CD14-positive monocyte (primary cell): ENCODE measurements at regions not wholly inside any gene's neighbourhood (a gene's known extent, or its start where the extent isn't known, plus 50 kb on each side); places are given as distances from the start of the nearest gene placed in this dataset.

ENCODE experiments used
- DNase-seq, 3 donors: peaks; one replicate each; pipeline ENCODE4 v3.0.0-alpha.2; 2011 to 2022
- H2AFZ ChIP-seq: 2 replicates; pipeline ENCODE4 v1.6.0; 2012; ENCODE audit warnings: mild to moderate bottlenecking, low read depth, low read length, inconsistent platforms; ENCODE audit not compliant: insufficient read depth, poor library complexity, severe bottlenecking
- H3K27ac ChIP-seq, 2 donors: 1 replicate in 1 of 2; 2 replicates in 1 of 2; pipeline ENCODE4 v1.5.1; 2012 to 2013; ENCODE audit warnings: low read length in 2 of 2, control low read depth in 1 of 2, inconsistent platforms in 1 of 2, low read depth in 1 of 2, mild to moderate bottlenecking in 1 of 2
- H3K27me3 ChIP-seq, 2 donors: one replicate each; pipeline versions ENCODE4 v1.6.0 to v1.6.1; 2011 to 2013; ENCODE audit warnings: low read length in 2 of 2; ENCODE audit not compliant: control insufficient read depth in 2 of 2, insufficient read depth in 2 of 2
- H3K36me3 ChIP-seq, 2 donors: replicated peaks in 1 of 2; 1 replicate in 1 of 2; 2 replicates in 1 of 2; pipeline versions ENCODE4 v1.5.1 to v1.6.1; 2012 to 2013; ENCODE audit warnings: low read length in 2 of 2, control low read depth in 1 of 2, inconsistent platforms in 1 of 2, mild to moderate bottlenecking in 1 of 2; ENCODE audit not compliant: insufficient read depth in 2 of 2, control insufficient read depth in 1 of 2
- H3K4me1 ChIP-seq, 2 donors: 1 replicate in 1 of 2; 2 replicates in 1 of 2; pipeline versions ENCODE4 v1.5.1 to v1.6.1; 2012 to 2013; ENCODE audit warnings: low read length in 2 of 2, control low read depth in 1 of 2, inconsistent platforms in 1 of 2, mild to moderate bottlenecking in 1 of 2, moderate library complexity in 1 of 2; ENCODE audit not compliant: insufficient read depth in 2 of 2, control insufficient read depth in 1 of 2
- H3K4me2 ChIP-seq: replicated peaks from 2 replicates; pipeline ENCODE3; 2012; ENCODE audit warnings: low read length, moderate library complexity, mild to moderate bottlenecking; ENCODE audit not compliant: poor library complexity, severe bottlenecking; ENCODE audit errors: extremely low read depth
- H3K4me3 ChIP-seq, 3 experiments: fragments of 200-600 bp in 1 of 3; sonication (generic) in 1 of 3; replicated peaks in 1 of 3; 1 replicate in 2 of 3; 2 replicates in 1 of 3; pipeline ENCODE4 v1.5.1; 2011 to 2013; ENCODE audit warnings: low read length in 3 of 3, mild to moderate bottlenecking in 3 of 3, control low read depth in 2 of 3, low read depth in 2 of 3, inconsistent platforms in 1 of 3, moderate library complexity in 1 of 3
- H3K79me2 ChIP-seq: 2 replicates; pipeline ENCODE4 v1.6.0; 2012; ENCODE audit warnings: mild to moderate bottlenecking, control low read depth, inconsistent platforms, low read length, moderate library complexity; ENCODE audit not compliant: insufficient read depth
- H3K9ac ChIP-seq: 2 replicates; pipeline ENCODE4 v1.6.0; 2017; ENCODE audit warnings: low read length, mild to moderate bottlenecking; ENCODE audit not compliant: insufficient read depth, poor library complexity, severe bottlenecking
- H3K9me3 ChIP-seq, 2 donors: replicated peaks in 1 of 2; 1 replicate in 1 of 2; 2 replicates in 1 of 2; pipeline versions ENCODE4 v1.5.1 to v1.6.1; 2012 to 2013; ENCODE audit warnings: low read length in 2 of 2, control low read depth in 1 of 2; ENCODE audit not compliant: control insufficient read depth in 1 of 2, insufficient read depth in 1 of 2
- H4K20me1 ChIP-seq: 2 replicates; pipeline ENCODE4 v1.6.0; 2012; ENCODE audit warnings: mild to moderate bottlenecking, low read length, control low read depth, moderate library complexity; ENCODE audit not compliant: insufficient read depth
- H3K27ac Mint-ChIP-seq, 7 donors: one replicate each; pipeline ENCODE4 v1.8.0; 2020; ENCODE audit warnings: mild to moderate bottlenecking in 7 of 7, mixed read lengths in 7 of 7, moderate library complexity in 6 of 7, inconsistent platforms in 2 of 7
- H3K27me3 Mint-ChIP-seq, 3 donors: one replicate each; pipeline ENCODE4 v1.8.0; 2021 to 2022; ENCODE audit warnings: low read depth in 3 of 3, mild to moderate bottlenecking in 3 of 3, mixed read lengths in 3 of 3, moderate library complexity in 3 of 3, inconsistent platforms in 1 of 3
- H3K36me3 Mint-ChIP-seq, 2 donors: one replicate each; pipeline ENCODE4 v1.8.0; 2020; ENCODE audit warnings: mixed read lengths in 2 of 2, inconsistent platforms in 1 of 2, mild to moderate bottlenecking in 1 of 2
- H3K4me1 Mint-ChIP-seq: one replicate; pipeline ENCODE4 v1.8.0; 2020; ENCODE audit warnings: mild to moderate bottlenecking, mixed read lengths
- H3K4me3 Mint-ChIP-seq, 2 donors: one replicate each; pipeline ENCODE4 v1.8.0; 2020; ENCODE audit warnings: mild to moderate bottlenecking in 2 of 2, mixed read lengths in 2 of 2, moderate library complexity in 1 of 2
- H3K9me3 Mint-ChIP-seq, 7 donors: one replicate each; pipeline ENCODE4 v1.8.0; 2020 to 2022; ENCODE audit warnings: mixed read lengths in 7 of 7, mild to moderate bottlenecking in 6 of 7, moderate library complexity in 6 of 7, inconsistent platforms in 2 of 7
- CTCF ChIP-seq: fragments of 200-600 bp; IDR thresholded peaks from one replicate; pipeline ENCODE4 v1.8.0; 2022; ENCODE audit warnings: antibody characterized with exemption, mild to moderate bottlenecking
- WGBS: methylation state at CpG from one replicate; pipeline ENCODE4 v1.1.5; 2013; ENCODE audit warnings: missing lambda C conversion rate; ENCODE audit not compliant: insufficient coverage; 5-methylcytosine and 5-hydroxymethylcytosine counted together
- intact Hi-C, 2 donors: fragments of 100-400 bp; cut with micrococcal nuclease; formaldehyde crosslinking; loops; one replicate each; pipeline versions ENCODE4 v1.15.0 to v1.15.1; 2023

DNA sequence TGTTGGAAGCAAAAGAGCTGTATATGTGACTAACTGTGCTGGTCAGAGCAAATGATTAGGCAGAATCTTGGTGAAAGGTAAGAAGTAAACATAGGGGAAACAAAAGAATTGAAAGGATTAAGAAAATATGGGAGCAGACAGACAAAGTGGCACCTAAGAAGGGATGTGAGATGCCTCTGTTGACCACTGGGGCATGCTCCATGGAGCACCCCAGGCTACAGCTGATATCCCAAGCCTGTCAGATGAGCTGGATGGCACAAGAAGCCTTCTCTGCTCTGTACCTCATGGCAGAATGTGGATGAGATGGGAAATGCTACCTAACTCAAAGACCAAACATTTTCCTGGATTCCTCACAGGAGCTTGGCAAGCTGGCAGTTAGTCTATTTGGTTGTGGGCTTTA is 89.3 kb upstream of the SLIT3 start:
- Histone ChIP-seq H3K27ac (no peak overlapping the region), H3K4me1 (no peaks in the 10 kb centered on the region), H3K9me3 (no peaks in the 10 kb centered on the region), H3K9ac (no peak overlapping the region), H3K79me2 (no peaks in the 10 kb centered on the region), H3K4me3 (no peak overlapping the region), H2AFZ (no peak overlapping the region), H4K20me1 (no peaks in the 10 kb centered on the region), H3K36me3 (no peaks in the 10 kb centered on the region), H3K27me3 (no peaks in the 10 kb centered on the region), H3K4me2 (no peak overlapping the region)
- Mint-ChIP-seq H3K9me3 (peaks cover 0 to 4% (median 0%) of the 10 kb centered on the region in 7 donors), H3K4me1 (no peaks in the 10 kb centered on the region), H3K27me3 (peaks cover 0 to 2% (median 0%) of the 10 kb centered on the region in 3 donors), H3K36me3 (no peaks in the 10 kb centered on the region), H3K4me3 (no peak overlapping the region), H3K27ac (no peak overlapping the region)
- intact Hi-C loops = no loop called here
- no peak for TF ChIP-seq CTCF
- DNase-seq = no peak

DNA sequence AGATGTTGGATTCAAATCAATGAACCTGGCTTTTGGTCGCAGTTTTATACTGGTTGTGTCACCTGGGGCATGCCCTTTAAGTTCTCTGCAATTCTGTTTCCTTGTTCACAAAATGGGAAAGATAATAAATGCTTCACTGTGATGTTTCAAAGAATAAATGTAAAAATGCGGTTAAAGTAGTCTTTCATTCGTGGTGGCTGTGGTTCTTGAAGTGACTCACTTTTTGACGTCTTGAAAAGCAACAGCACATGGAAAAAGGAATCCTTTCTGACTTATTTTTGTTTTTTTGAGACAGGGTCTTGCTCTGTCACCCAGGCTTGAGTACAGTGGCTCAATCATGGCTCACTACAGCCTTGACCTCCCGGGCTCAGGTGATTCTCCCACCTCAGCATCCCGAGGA is 88.4 kb upstream of the SLIT3 start:
- 98% methylated on average over 5 of the region's 6 CpGs for WGBS

More for the DNA sequence above, 88.4 kb upstream of the SLIT3 start:
- H3K27me3 Mint-ChIP-seq = peaks cover 0 to 2% (median 0%) of the 10 kb centered on the region in 3 donors
- H4K20me1 ChIP-seq = no peaks in the 10 kb centered on the region
- no peaks in the 10 kb centered on the region for H3K4me1 ChIP-seq
- DNase-seq = no peak
- H2AFZ ChIP-seq = no peak overlapping the region
- H3K4me1 Mint-ChIP-seq = no peaks in the 10 kb centered on the region
- no peaks in the 10 kb centered on the region for H3K36me3 ChIP-seq
- H3K9me3 ChIP-seq = no peaks in the 10 kb centered on the region
- peaks cover 0 to 4% (median 0%) of the 10 kb centered on the region in 7 donors for H3K9me3 Mint-ChIP-seq
- H3K27me3 ChIP-seq = no peaks in the 10 kb centered on the region
- H3K4me3 Mint-ChIP-seq = no peak overlapping the region
- H3K79me2 ChIP-seq = no peaks in the 10 kb centered on the region
- intact Hi-C loops = no loop called here
- H3K4me3 ChIP-seq = no peak overlapping the region
- no peak overlapping the region for H3K27ac ChIP-seq
- H3K9ac ChIP-seq = no peak overlapping the region
- H3K36me3 Mint-ChIP-seq = no peaks in the 10 kb centered on the region
- TF ChIP-seq CTCF = no peak
- H3K4me2 ChIP-seq = no peak overlapping the region
- no peak overlapping the region for H3K27ac Mint-ChIP-seq
